SK-MEL-5 (cell line): ENCODE measurements at regions not wholly inside any gene's neighbourhood (a gene's known extent, or its start where the extent isn't known, plus 50 kb on each side); places are given as distances from the start of the nearest gene placed in this dataset.
"Not testable (repeated sequence)": the region's sequence is repeated elsewhere in the genome, so short reads cannot be mapped to it uniquely, and the experiment has no call there.

Experiments
- DNase-seq: peaks from one replicate; pipeline ENCODE4 v3.0.0-alpha.2; 2016; ENCODE audit warnings: low read depth, low spot score
- in situ Hi-C: cut with HindIII; loops from 2 replicates; pipeline ENCODE4 v1.10.0; 2016; ENCODE audit warnings: low sequenced_read_pairs, high pct_unique_total_duplicates, low pct_unique_long_range_greater_than_20kb

GRCh38 chr16:73107371-73107770 lies 59.4 kb upstream of the ZFHX3 start:
- in situ Hi-C loops = no loop called here
- no peak for DNase-seq

GRCh38 chr16:73106329-73107034 lies 58.6 kb upstream of the ZFHX3 start:
- DNase-seq = no peak
- in situ Hi-C loops = no loop called here

GRCh38 chr16:73101568-73101967 lies 53.6 kb upstream of the ZFHX3 start:
- in situ Hi-C loops = no loop called here

GRCh38 chr16:73099601-73100000 lies 51.7 kb upstream of the ZFHX3 start:
- in situ Hi-C loops = not testable (repeated sequence)

More at GRCh38 chr16:73101568-73101967, 53.6 kb upstream of the ZFHX3 start:
- DNase-seq = no peak

More at GRCh38 chr16:73099601-73100000, 51.7 kb upstream of the ZFHX3 start:
- DNase-seq = not testable (repeated sequence)
